ENCODE measurements at regions not wholly inside any gene's neighbourhood (a gene's known extent, or its start where the extent isn't known, plus 50 kb on each side); places are given as distances from the start of the nearest gene placed in this dataset.

DNA sequence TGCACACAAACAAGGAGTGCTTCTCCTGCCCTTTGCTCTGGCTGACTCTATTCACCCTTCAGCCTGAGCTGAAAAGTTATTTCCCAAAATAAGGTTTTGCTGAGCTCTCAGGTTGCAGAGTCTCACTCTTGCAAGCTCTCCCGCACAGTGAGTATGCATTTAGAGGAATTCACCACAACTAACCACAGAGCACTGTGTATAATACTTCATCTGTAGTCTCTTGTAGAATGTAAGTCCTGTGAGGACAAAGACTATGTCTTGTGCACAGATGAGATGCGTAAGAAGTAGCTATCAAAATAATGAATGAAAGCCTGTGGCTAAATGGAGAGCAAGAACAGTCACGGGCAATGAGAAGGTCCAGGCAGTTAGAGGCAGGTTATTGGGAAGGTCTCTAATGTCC lies 156.5 kb upstream of the SLCO3A1 start:
- no peak for TF ChIP-seq POLR2A (IDR thresholded peaks at IDR 0.05)
- TF ChIP-seq, protein P1, sequence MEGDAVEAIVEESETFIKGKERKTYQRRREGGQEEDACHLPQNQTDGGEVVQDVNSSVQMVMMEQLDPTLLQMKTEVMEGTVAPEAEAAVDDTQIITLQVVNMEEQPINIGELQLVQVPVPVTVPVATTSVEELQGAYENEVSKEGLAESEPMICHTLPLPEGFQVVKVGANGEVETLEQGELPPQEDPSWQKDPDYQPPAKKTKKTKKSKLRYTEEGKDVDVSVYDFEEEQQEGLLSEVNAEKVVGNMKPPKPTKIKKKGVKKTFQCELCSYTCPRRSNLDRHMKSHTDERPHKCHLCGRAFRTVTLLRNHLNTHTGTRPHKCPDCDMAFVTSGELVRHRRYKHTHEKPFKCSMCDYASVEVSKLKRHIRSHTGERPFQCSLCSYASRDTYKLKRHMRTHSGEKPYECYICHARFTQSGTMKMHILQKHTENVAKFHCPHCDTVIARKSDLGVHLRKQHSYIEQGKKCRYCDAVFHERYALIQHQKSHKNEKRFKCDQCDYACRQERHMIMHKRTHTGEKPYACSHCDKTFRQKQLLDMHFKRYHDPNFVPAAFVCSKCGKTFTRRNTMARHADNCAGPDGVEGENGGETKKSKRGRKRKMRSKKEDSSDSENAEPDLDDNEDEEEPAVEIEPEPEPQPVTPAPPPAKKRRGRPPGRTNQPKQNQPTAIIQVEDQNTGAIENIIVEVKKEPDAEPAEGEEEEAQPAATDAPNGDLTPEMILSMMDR (IDR thresholded peaks at IDR 0.05) = no peak
- Histone ChIP-seq H3K4me3 (no peak overlapping the region), H3K36me3 (no peaks in the 10 kb centered on the region), H3K9me3 (no peaks in the 10 kb centered on the region), H3K4me1 (peaks cover 0 to 17% (median 0%) of the 10 kb centered on the region in 12 donors), H3K27me3 (no peaks in the 10 kb centered on the region), H3K27ac (no peak overlapping the region)
- 90 to 94% (median 93%) methylated on average over 3 of the region's 3 CpGs for whole genome bisulfite sequencing, 4 donors
- DNase-seq = no peak
- ATAC-seq = no peak
- intact Hi-C loops (cut with DNase I) = no loop called here

DNA sequence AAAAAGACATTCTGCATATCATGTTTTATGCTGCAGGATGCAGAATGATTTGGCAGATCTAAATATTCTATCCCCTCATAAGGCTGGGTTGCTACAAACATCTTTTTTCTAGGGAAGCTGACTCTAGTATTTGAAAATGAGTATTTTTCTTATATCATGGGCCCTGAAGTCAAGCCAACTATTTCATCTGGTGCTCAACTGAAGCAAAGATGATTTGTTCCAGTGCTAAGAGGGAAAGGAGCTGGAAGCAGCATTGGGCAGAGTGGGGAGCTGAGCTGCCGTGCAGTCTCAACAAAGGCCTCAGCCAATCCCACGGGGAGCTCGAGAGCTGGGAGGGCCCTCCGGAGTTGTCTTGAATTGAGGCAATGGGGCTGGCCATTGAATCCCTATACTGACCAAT lies 155.3 kb upstream of the SLCO3A1 start:
- no peak for TF ChIP-seq POLR2A (IDR thresholded peaks at IDR 0.05)
- TF ChIP-seq, protein P1 (IDR thresholded peaks at IDR 0.05) = no peak
- WGBS, 4 donors = 64 to 88% (median 80%) methylated on average over 3 to 4 of the region's 4 CpGs
- Histone ChIP-seq H3K4me3 (no peak overlapping the region), H3K36me3 (no peaks in the 10 kb centered on the region), H3K9me3 (no peaks in the 10 kb centered on the region), H3K4me1 (peaks cover 0 to 17% (median 0%) of the 10 kb centered on the region in 12 donors), H3K27ac (no peak overlapping the region), H3K27me3 (no peaks in the 10 kb centered on the region)
- no peak for ATAC-seq
- DNase-seq = no peak
- intact Hi-C loops (cut with DNase I) = no loop called here

DNA sequence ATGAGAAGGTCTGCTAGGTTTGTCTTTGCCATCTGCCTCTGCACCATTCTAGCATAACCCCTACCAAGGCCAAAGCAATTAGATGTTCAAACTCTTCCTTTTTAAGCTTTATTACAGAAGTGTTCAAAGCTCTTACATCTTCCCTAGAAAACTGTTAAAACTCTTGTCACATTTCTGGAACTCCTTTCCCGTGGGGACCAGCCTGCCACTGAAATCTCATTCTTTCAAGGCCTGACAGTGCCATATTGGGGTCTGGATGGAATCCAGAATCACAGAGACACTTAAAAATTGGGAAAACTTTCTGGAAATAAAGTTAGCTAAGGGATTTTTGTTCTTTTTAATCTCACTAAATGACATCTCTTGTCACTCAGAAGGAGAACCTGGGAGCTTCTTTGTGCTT lies 153.8 kb upstream of the SLCO3A1 start:
- Histone ChIP-seq H3K27ac (no peak overlapping the region), H3K4me1 (peaks cover 0 to 8% (median 0%) of the 10 kb centered on the region in 12 donors), H3K4me3 (no peak overlapping the region), H3K27me3 (no peaks in the 10 kb centered on the region), H3K9me3 (no peaks in the 10 kb centered on the region), H3K36me3 (no peaks in the 10 kb centered on the region)
- WGBS, 4 donors = 76 to 96% (median 84%) methylated on average over 1 of the region's 1 CpG
- intact Hi-C loops (cut with DNase I) = loop anchor here in 5 of 10 donors (10.0 kb wide), 2 partner anchors 245 to 395 kb away; no protein-coding TSS in a partner anchor
- no peak for DNase-seq
- TF ChIP-seq, protein P1 (IDR thresholded peaks at IDR 0.05) = no peak
- no peak for ATAC-seq

DNA sequence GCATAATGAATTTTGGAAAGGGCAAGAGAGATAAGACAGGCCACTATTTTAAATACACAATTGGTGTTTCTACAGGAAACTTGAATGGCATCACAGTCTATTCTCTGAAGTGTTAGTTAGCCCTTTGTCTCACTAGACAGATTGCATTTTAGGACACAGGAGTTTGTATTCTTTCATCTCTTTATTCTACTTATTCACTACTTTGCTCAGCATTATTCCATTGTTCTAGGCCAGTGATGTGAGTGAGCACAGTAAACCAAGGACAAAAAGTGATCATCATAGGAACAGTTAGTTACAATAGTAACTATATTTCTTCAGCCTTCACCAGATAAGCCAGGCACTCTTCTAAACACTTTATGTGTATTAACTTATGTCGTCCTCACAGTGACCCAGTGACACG lies 150.2 kb upstream of the SLCO3A1 start:
- Histone ChIP-seq H3K4me3 (no peak overlapping the region), H3K27me3 (no peaks in the 10 kb centered on the region), H3K27ac (no peak overlapping the region), H3K4me1 (peaks cover 0 to 26% (median 1%) of the 10 kb centered on the region in 12 donors), H3K9me3 (no peaks in the 10 kb centered on the region), H3K36me3 (no peaks in the 10 kb centered on the region)
- ATAC-seq (no peak), DNase-seq (no peak)
- intact Hi-C loops (cut with DNase I) = loop anchor here in 5 of 10 donors (10.0 kb wide), 2 partner anchors 242 to 398 kb away; no protein-coding TSS in a partner anchor
- no peak for TF ChIP-seq POLR2A (IDR thresholded peaks at IDR 0.05)
- TF ChIP-seq, protein P1 (IDR thresholded peaks at IDR 0.05) = no peak
- 88 to 91% (median 89%) methylated on average over 2 of the region's 2 CpGs for WGBS, 4 donors

Measured in heart left ventricle (tissue), 16 donors.